Type B pancreatic cell (in vitro differentiated cells): ENCODE measurements at regions not wholly inside any gene's neighbourhood (a gene's known extent, or its start where the extent isn't known, plus 50 kb on each side); places are given as distances from the start of the nearest gene placed in this dataset.
A peak's percentile ranks its signal among the peaks of the same experiment; 100 is the strongest.

Source experiments
- DNase-seq: peaks from one replicate; pipeline ENCODE4 v3.0.0; 2021; ENCODE audit warnings: mixed read lengths; ENCODE audit not compliant: unreplicated experiment; ENCODE audit errors: extremely low spot score
- H3K27ac Mint-ChIP-seq: 2 replicates; pipeline ENCODE4 v1.8.0; 2021; ENCODE audit warnings: mild to moderate bottlenecking, mixed read lengths
- H3K27me3 Mint-ChIP-seq: 2 replicates; pipeline ENCODE4 v1.8.0; 2021; ENCODE audit warnings: mixed read lengths
- H3K36me3 Mint-ChIP-seq: 2 replicates; pipeline ENCODE4 v1.8.0; 2021; ENCODE audit warnings: mixed read lengths
- H3K4me1 Mint-ChIP-seq: one replicate; pipeline ENCODE4 v1.8.0; 2021; ENCODE audit warnings: mixed read lengths; ENCODE audit not compliant: unreplicated experiment
- H3K4me3 Mint-ChIP-seq: 2 replicates; pipeline ENCODE4 v1.8.0; 2021; ENCODE audit warnings: mild to moderate bottlenecking, mixed read lengths
- H3K9me3 Mint-ChIP-seq: 2 replicates; pipeline ENCODE4 v1.8.0; 2021; ENCODE audit warnings: mixed read lengths
- CTCF ChIP-seq: fragments of 200-600 bp; sonication (generic); conservative IDR thresholded peaks from 2 replicates; pipeline ENCODE4 v1.5.0; 2021; ENCODE audit warnings: antibody characterized with exemption, mild to moderate bottlenecking

- Mint-ChIP-seq H3K4me3 (no peak overlapping the region), H3K9me3 (no peaks in the 10 kb centered on the region), H3K36me3 (no peaks in the 10 kb centered on the region), H3K4me1 (no peaks in the 10 kb centered on the region), H3K27me3 (no peaks in the 10 kb centered on the region), H3K27ac (no peak overlapping the region)
- no peak for TF ChIP-seq CTCF
- DNase-seq: no peak
Observed at GRCh38 chr10:50982989-50983388, 91.3 kb upstream of the PRKG1 start.

GRCh38 chr10:50987934-50988333 is 86.4 kb upstream of the PRKG1 start:
- Mint-ChIP-seq H3K9me3 (no peaks in the 10 kb centered on the region), H3K27ac (no peak overlapping the region), H3K27me3 (peaks cover 20% of the 10 kb centered on the region), H3K4me1 (peaks cover 10% of the 10 kb centered on the region), H3K4me3 (no peak overlapping the region), H3K36me3 (no peaks in the 10 kb centered on the region)
- no peak for DNase-seq
- no peak for TF ChIP-seq CTCF

GRCh38 chr10:50988792-50989191 is 85.5 kb upstream of the PRKG1 start:
- no peak overlapping the region for H3K27ac Mint-ChIP-seq
- no peak for DNase-seq
- H3K4me3 Mint-ChIP-seq: peak overlapping the region; percentile 42
- no peaks in the 10 kb centered on the region for H3K36me3 Mint-ChIP-seq
- H3K4me1 Mint-ChIP-seq: peaks cover 16% of the 10 kb centered on the region
- peaks cover 21% of the 10 kb centered on the region for H3K27me3 Mint-ChIP-seq
- no peaks in the 10 kb centered on the region for H3K9me3 Mint-ChIP-seq
- TF ChIP-seq CTCF: peak; percentile 72

- no peak for TF ChIP-seq CTCF
- no peak for DNase-seq
- H3K36me3 Mint-ChIP-seq: no peaks in the 10 kb centered on the region
- no peaks in the 10 kb centered on the region for H3K9me3 Mint-ChIP-seq
- no peak overlapping the region for H3K27ac Mint-ChIP-seq
- peaks cover 19% of the 10 kb centered on the region for H3K4me1 Mint-ChIP-seq
- H3K4me3 Mint-ChIP-seq: peak overlapping the region; percentile 96
- peaks cover 21% of the 10 kb centered on the region for H3K27me3 Mint-ChIP-seq
Observed at GRCh38 chr10:50990568-50991455, 83.5 kb upstream of the PRKG1 start.

GRCh38 chr10:50991456-50992355 is 82.6 kb upstream of the PRKG1 start:
- Mint-ChIP-seq H3K9me3 (no peaks in the 10 kb centered on the region), H3K4me3 (peak overlapping the region; percentile 96), H3K36me3 (no peaks in the 10 kb centered on the region), H3K27me3 (peaks cover 21% of the 10 kb centered on the region), H3K4me1 (peaks cover 20% of the 10 kb centered on the region), H3K27ac (peak overlapping the region; percentile 80)
- peak; percentile 72 for DNase-seq
- TF ChIP-seq CTCF: no peak
